Thyroid gland (tissue), 4 donors: ENCODE measurements at regions not wholly inside any gene's neighbourhood (a gene's known extent, or its start where the extent isn't known, plus 50 kb on each side); places are given as distances from the start of the nearest gene placed in this dataset.
"Not testable (repeated sequence)": the region's sequence is repeated elsewhere in the genome, so short reads cannot be mapped to it uniquely, and the experiment has no call there.

Source experiments
- DNase-seq, 2 donors: peaks; one replicate each; pipeline ENCODE4 v3.0.0-alpha.2; 2019
- H3K27ac ChIP-seq, 3 donors: fragments of 200-600 bp; sonication (generic); 1 replicate in 2 of 3; 2 replicates in 1 of 3; pipeline ENCODE4 v1.5.1; 2016 to 2019; ENCODE audit warnings: mild to moderate bottlenecking in 1 of 3, moderate library complexity in 1 of 3
- H3K27me3 ChIP-seq: fragments of 200-600 bp; sonication (generic); one replicate; pipeline ENCODE4 v1.5.1; 2019
- H3K36me3 ChIP-seq, 2 donors: fragments of 200-600 bp; sonication (generic); one replicate each; pipeline ENCODE4 v1.5.1; 2016 to 2019
- H3K4me1 ChIP-seq, 2 donors: fragments of 200-600 bp; sonication (generic); one replicate each; pipeline ENCODE4 v1.5.1; 2017 to 2019
- H3K4me3 ChIP-seq, 3 donors: fragments of 200-600 bp; sonication (generic); replicated peaks in 1 of 3; 1 replicate in 2 of 3; 2 replicates in 1 of 3; pipeline ENCODE4 v1.5.1; 2016; ENCODE audit warnings: mild to moderate bottlenecking in 1 of 3
- H3K9me3 ChIP-seq: fragments of 200-600 bp; sonication (generic); one replicate; pipeline ENCODE4 v1.5.1; 2017
- POLR2A ChIP-seq, 2 donors: fragments of 450-650 bp; IDR thresholded peaks; one replicate each; pipeline ENCODE4 v1.6.1; 2017; ENCODE audit warnings: antibody characterized with exemption in 2 of 2, mild to moderate bottlenecking in 2 of 2, moderate library complexity in 1 of 2
- WGBS, 2 donors: methylation state at CpG; one replicate each; pipeline ENCODE4 v1.1.5; 2017; 5-methylcytosine and 5-hydroxymethylcytosine counted together
- intact Hi-C: fragments of 100-400 bp; cut with DNase I; formaldehyde crosslinking; loops from one replicate; pipeline ENCODE4 v1.15.1; 2023
- TF ChIP-seq, protein P1 (sequence below), 6 experiments: fragments of 200-600 bp in 3 of 6; fragments of 450-650 bp in 3 of 6; sonication (generic) in 3 of 6; IDR thresholded peaks; one replicate each; pipeline ENCODE4 v1.5.1; 2016 to 2019; ENCODE audit warnings: antibody characterized with exemption in 6 of 6, mild to moderate bottlenecking in 2 of 6, inconsistent platforms in 1 of 6, moderate library complexity in 1 of 6

DNA sequence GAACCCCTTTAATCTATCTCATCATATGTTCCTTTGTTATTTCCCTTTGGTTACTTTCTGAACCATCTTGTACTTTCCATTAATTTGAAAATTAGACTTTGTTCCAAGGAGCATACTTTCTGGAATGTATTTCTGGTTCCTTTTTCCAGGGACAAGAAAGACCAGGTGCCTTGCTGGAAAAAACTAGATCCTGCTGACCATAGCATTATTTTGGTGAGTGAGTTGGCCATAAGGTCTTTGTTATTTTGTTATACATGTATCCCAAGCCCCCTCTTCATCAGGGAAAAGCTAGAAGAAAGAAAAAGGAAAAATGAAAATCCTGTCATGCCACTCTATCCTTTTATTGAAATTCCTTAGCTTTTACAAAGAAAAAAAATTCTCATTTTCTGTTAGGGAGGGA is 228.1 kb upstream of the TFPI start:
- Histone ChIP-seq H3K27ac (no peak overlapping the region), H3K36me3 (no peaks in the 10 kb centered on the region), H3K4me3 (no peak overlapping the region), H3K27me3 (no peaks in the 10 kb centered on the region), H3K4me1 (no peaks in the 10 kb centered on the region), H3K9me3 (no peaks in the 10 kb centered on the region)
- intact Hi-C loops = no loop called here
- no peak for TF ChIP-seq POLR2A (IDR thresholded peaks at IDR 0.05)
- TF ChIP-seq, protein P1, sequence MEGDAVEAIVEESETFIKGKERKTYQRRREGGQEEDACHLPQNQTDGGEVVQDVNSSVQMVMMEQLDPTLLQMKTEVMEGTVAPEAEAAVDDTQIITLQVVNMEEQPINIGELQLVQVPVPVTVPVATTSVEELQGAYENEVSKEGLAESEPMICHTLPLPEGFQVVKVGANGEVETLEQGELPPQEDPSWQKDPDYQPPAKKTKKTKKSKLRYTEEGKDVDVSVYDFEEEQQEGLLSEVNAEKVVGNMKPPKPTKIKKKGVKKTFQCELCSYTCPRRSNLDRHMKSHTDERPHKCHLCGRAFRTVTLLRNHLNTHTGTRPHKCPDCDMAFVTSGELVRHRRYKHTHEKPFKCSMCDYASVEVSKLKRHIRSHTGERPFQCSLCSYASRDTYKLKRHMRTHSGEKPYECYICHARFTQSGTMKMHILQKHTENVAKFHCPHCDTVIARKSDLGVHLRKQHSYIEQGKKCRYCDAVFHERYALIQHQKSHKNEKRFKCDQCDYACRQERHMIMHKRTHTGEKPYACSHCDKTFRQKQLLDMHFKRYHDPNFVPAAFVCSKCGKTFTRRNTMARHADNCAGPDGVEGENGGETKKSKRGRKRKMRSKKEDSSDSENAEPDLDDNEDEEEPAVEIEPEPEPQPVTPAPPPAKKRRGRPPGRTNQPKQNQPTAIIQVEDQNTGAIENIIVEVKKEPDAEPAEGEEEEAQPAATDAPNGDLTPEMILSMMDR (IDR thresholded peaks at IDR 0.05) = no peak
- no peak for DNase-seq

DNA sequence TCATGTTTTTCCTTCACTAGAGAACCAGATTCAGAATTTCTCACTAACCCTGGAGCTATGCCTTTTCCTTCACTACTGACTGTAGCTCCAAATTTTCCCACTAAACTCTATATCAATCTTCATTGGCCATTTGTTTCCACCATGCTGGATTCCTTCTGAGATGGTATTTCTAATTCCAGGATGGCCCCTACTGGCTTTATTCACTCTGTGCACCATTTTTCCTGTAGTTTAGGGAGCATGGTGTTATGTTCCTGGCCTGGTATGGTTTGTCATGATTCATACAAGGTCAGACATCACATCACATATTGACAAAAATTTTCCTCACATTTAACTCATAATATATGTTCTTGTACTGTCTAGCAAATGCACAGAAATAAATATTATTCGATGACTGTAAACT is 229.2 kb upstream of the TFPI start:
- no peak for DNase-seq
- Histone ChIP-seq H3K27me3 (no peaks in the 10 kb centered on the region), H3K27ac (no peak overlapping the region), H3K4me3 (no peak overlapping the region), H3K4me1 (no peaks in the 10 kb centered on the region), H3K36me3 (no peaks in the 10 kb centered on the region), H3K9me3 (no peaks in the 10 kb centered on the region)
- TF ChIP-seq, protein P1 (IDR thresholded peaks at IDR 0.05) = no peak
- no peak for TF ChIP-seq POLR2A (IDR thresholded peaks at IDR 0.05)
- WGBS, 2 donors = 89 to 95% methylated on average over 1 of the region's 1 CpG
- intact Hi-C loops = no loop called here

DNA sequence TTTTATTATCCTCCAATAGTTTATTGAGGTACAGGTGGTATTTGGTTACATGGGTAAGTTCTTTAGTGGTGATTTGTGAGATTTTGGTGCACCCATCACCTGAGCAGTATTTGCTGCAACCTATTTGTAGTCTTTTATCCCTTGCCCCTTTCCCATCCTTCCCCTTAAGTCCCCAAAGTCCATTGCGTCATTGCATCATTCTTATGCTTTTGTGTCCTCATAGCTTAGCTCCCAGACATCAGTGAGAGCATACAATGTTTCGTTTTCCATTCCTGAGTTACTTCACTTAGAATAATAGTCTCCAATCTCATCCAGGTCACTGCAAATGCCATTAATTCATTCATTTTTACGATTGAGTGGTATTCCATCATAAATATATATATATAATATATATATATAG is 229.9 kb upstream of the TFPI start:
- H3K9me3 ChIP-seq, H3K4me3 ChIP-seq, H3K27ac ChIP-seq, H3K4me1 ChIP-seq, intact Hi-C loops, H3K36me3 ChIP-seq, DNase-seq, H3K27me3 ChIP-seq: not testable (repeated sequence)
- 58 to 61% methylated on average over 3 of the region's 3 CpGs for WGBS, 2 donors

DNA sequence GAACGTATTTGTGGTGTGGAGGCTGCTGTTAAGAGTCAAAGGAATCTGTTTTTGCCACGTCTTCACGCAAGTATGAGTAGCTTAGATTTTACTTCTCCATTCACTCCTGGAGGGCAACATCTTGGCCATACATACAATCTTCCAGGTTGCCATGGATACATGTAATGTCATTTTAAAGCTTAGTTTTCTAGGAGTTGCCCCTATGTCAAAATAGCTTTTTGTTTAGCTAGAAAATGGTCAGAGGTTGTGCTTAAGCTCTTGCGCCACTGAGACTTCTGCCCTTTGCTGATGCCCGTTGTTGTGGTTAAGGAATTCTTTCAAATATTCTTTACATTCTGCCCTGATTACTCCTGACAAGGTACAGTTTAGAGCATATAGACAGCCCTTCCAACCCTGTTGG is 245.4 kb upstream of the TFPI start:
- H3K4me1 ChIP-seq = no peaks in the 10 kb centered on the region
- no peak overlapping the region for H3K4me3 ChIP-seq
- no peaks in the 10 kb centered on the region for H3K36me3 ChIP-seq
- TF ChIP-seq POLR2A (IDR thresholded peaks at IDR 0.05) = no peak
- TF ChIP-seq, protein P1 (IDR thresholded peaks at IDR 0.05) = no peak
- intact Hi-C loops = no loop called here
- H3K27ac ChIP-seq = no peak overlapping the region
- no peak for DNase-seq
- H3K9me3 ChIP-seq = no peaks in the 10 kb centered on the region
- no peaks in the 10 kb centered on the region for H3K27me3 ChIP-seq
- WGBS, 2 donors = 94 to 95% methylated on average over 5 of the region's 5 CpGs

- no peaks in the 10 kb centered on the region for H3K9me3 ChIP-seq
- DNase-seq = no peak
- 86 to 88% methylated on average over 4 of the region's 4 CpGs for WGBS, 2 donors
- TF ChIP-seq, protein P1 (IDR thresholded peaks at IDR 0.05) = no peak
- no peak for TF ChIP-seq POLR2A (IDR thresholded peaks at IDR 0.05)
- intact Hi-C loops = no loop called here
- no peaks in the 10 kb centered on the region for H3K27me3 ChIP-seq
- no peak overlapping the region for H3K27ac ChIP-seq
- no peak overlapping the region for H3K4me3 ChIP-seq
- H3K36me3 ChIP-seq = no peaks in the 10 kb centered on the region
- no peaks in the 10 kb centered on the region for H3K4me1 ChIP-seq
Measured at GRCh38 chr2:187803816-187804215, 249.6 kb upstream of the TFPI start.

- Histone ChIP-seq H3K4me3 (no peak overlapping the region), H3K36me3 (no peaks in the 10 kb centered on the region), H3K9me3 (no peaks in the 10 kb centered on the region), H3K4me1 (no peaks in the 10 kb centered on the region), H3K27ac (no peak overlapping the region), H3K27me3 (no peaks in the 10 kb centered on the region)
- no peak for DNase-seq
- TF ChIP-seq POLR2A (IDR thresholded peaks at IDR 0.05) = no peak
- TF ChIP-seq, protein P1 (IDR thresholded peaks at IDR 0.05) = no peak
- WGBS, 2 donors = 71 to 75% methylated on average over 3 of the region's 3 CpGs
- intact Hi-C loops = no loop called here
Measured at GRCh38 chr2:187815113-187815512, 260.9 kb upstream of the TFPI start.
